B cell (primary cell): ENCODE measurements at regions not wholly inside any gene's neighbourhood (a gene's known extent, or its start where the extent isn't known, plus 50 kb on each side); places are given as distances from the start of the nearest gene placed in this dataset.

Experiments
- ATAC-seq: fragments of 200-7000 bp; cut with Tn5 transposase; one replicate; pipeline ENCODE4 v1.10.0; 2021; ENCODE audit warnings: low read depth, mild to moderate bottlenecking, moderate number of reproducible peaks, moderate library complexity
- CTCF ChIA-PET: fragments of 350-600 bp; sonication (Branson Sonifier 250); formaldehyde crosslinking; loops from one replicate; lab custom pipeline; 2021; ENCODE audit warnings: antibody characterized with exemption, inconsistent platforms; lab: Charles Lee
- POLR2A ChIA-PET: fragments of 350-600 bp; sonication (Branson Sonifier 250); formaldehyde crosslinking; loops from one replicate; lab custom pipeline; 2021; ENCODE audit warnings: antibody characterized with exemption; lab: Charles Lee
- DNase-seq: peaks from one replicate; pipeline ENCODE4 v3.0.0; 2013
- H2AFZ ChIP-seq: 2 replicates; pipeline ENCODE4 v1.6.1; 2012; ENCODE audit warnings: mild to moderate bottlenecking, low read depth, low read length; ENCODE audit not compliant: insufficient read depth, poor library complexity, severe bottlenecking
- H3K27ac ChIP-seq, 2 donors: 1 replicate in 1 of 2; 2 replicates in 1 of 2; pipeline ENCODE4 v1.5.1; 2012 to 2013; ENCODE audit warnings: low read length in 2 of 2, mild to moderate bottlenecking in 2 of 2, moderate library complexity in 1 of 2
- H3K27me3 ChIP-seq, 4 experiments: fragments of 200-600 bp in 1 of 4; sonication (generic) in 1 of 4; replicated peaks in 1 of 4; 1 replicate in 2 of 4; 2 replicates in 2 of 4; pipeline versions ENCODE4 v1.6.1 to v1.7.0; 2013 to 2016; ENCODE audit warnings: low read length in 3 of 4, mild to moderate bottlenecking in 2 of 4, mixed read lengths in 1 of 4, moderate library complexity in 1 of 4; ENCODE audit not compliant: insufficient read depth in 4 of 4, control insufficient read depth in 3 of 4; ENCODE audit errors: control extremely low read depth in 1 of 4
- H3K36me3 ChIP-seq, 2 experiments: replicated peaks in 1 of 2; 1 replicate in 1 of 2; 2 replicates in 1 of 2; pipeline versions ENCODE4 v1.6.1 to v1.7.1; 2013; ENCODE audit warnings: low read length in 1 of 2; ENCODE audit not compliant: insufficient read depth in 2 of 2, control insufficient read depth in 1 of 2; ENCODE audit errors: control extremely low read depth in 1 of 2, extremely low read depth in 1 of 2
- H3K4me1 ChIP-seq, 2 donors: fragments of 200-600 bp in 1 of 2; sonication (generic) in 1 of 2; 1 replicate in 1 of 2; 2 replicates in 1 of 2; pipeline versions ENCODE4 v1.5.1 to v1.6.1; 2013 to 2017; ENCODE audit warnings: low read length in 2 of 2; ENCODE audit not compliant: control insufficient read depth in 2 of 2, insufficient read depth in 2 of 2
- H3K4me2 ChIP-seq: replicated peaks from 2 replicates; pipeline ENCODE3; 2012; ENCODE audit warnings: mild to moderate bottlenecking, low read depth, low read length; ENCODE audit not compliant: poor library complexity, severe bottlenecking
- H3K4me3 ChIP-seq, 5 experiments: fragments of 200-600 bp in 1 of 5; sonication (generic) in 1 of 5; 1 replicate in 3 of 5; 2 replicates in 2 of 5; pipeline versions ENCODE4 v1.5.1 to v1.7.0; 2011 to 2016; ENCODE audit warnings: low read length in 4 of 5, mild to moderate bottlenecking in 4 of 5, low read depth in 2 of 5, control low read depth in 1 of 5, moderate library complexity in 1 of 5; ENCODE audit not compliant: insufficient read depth in 1 of 5; ENCODE audit errors: control extremely low read depth in 1 of 5, extremely low read depth in 1 of 5
- H3K79me2 ChIP-seq: fragments of 200-600 bp; sonication (generic); one replicate; pipeline ENCODE4 v1.6.0; 2016; ENCODE audit warnings: low read length; ENCODE audit not compliant: control insufficient read depth, insufficient read depth
- H3K9ac ChIP-seq: fragments of 200-600 bp; sonication (generic); 2 replicates; pipeline ENCODE4 v1.6.1; 2017; ENCODE audit warnings: mild to moderate bottlenecking, low read length, moderate library complexity
- H3K9me3 ChIP-seq, 3 donors: one replicate each; pipeline versions ENCODE4 v1.6.1 to v1.7.1; 2013; ENCODE audit warnings: low read length in 2 of 3; ENCODE audit not compliant: control insufficient read depth in 2 of 3, insufficient read depth in 1 of 3; ENCODE audit errors: control extremely low read depth in 1 of 3
- H4K20me1 ChIP-seq: 2 replicates; pipeline ENCODE4 v1.6.0; 2012; ENCODE audit warnings: mild to moderate bottlenecking, low read length; ENCODE audit not compliant: insufficient read depth, control insufficient read depth, poor library complexity, severe bottlenecking
- H3K27ac Mint-ChIP-seq: one replicate; pipeline ENCODE4 v1.8.0; 2021; ENCODE audit warnings: mixed read lengths
- H3K27me3 Mint-ChIP-seq: one replicate; pipeline ENCODE4 v1.8.0; 2021; ENCODE audit warnings: mixed read lengths
- H3K4me1 Mint-ChIP-seq: one replicate; pipeline ENCODE4 v1.8.0; 2021; ENCODE audit warnings: mixed read lengths
- H3K4me3 Mint-ChIP-seq: one replicate; pipeline ENCODE4 v1.8.0; 2021; ENCODE audit warnings: mixed read lengths
- H3K9me3 Mint-ChIP-seq: one replicate; pipeline ENCODE4 v1.8.0; 2022; ENCODE audit warnings: mixed read lengths; ENCODE audit not compliant: insufficient read depth
- CTCF ChIP-seq: fragments of 200-600 bp; IDR thresholded peaks from one replicate; pipeline ENCODE4 v1.8.0; 2022; ENCODE audit warnings: antibody characterized with exemption, mild to moderate bottlenecking
- EZH2 ChIP-seq: IDR thresholded peaks from 2 replicates; pipeline ENCODE4 v1.6.1; 2012; ENCODE audit warnings: borderline replicate concordance, low read depth, mild to moderate bottlenecking, moderate library complexity, low read length; ENCODE audit not compliant: insufficient read depth, poor library complexity, severe bottlenecking
- WGBS: methylation state at CpG from one replicate; pipeline ENCODE4 v1.1.5; 2013; ENCODE audit warnings: missing lambda C conversion rate; ENCODE audit not compliant: insufficient coverage; 5-methylcytosine and 5-hydroxymethylcytosine counted together
- intact Hi-C: fragments of 100-400 bp; cut with micrococcal nuclease; formaldehyde crosslinking; loops from one replicate; pipeline ENCODE4 v1.10.0; 2022

GRCh38 chr4:34412233-34412632, 1832.1 kb downstream of the ARAP2 start:
- no peaks in the 10 kb centered on the region for H3K79me2 ChIP-seq
- POLR2A ChIA-PET = no interaction called here
- H3K4me3 Mint-ChIP-seq = no peak overlapping the region
- DNase-seq = no peak
- ATAC-seq = no peak
- CTCF ChIA-PET = no interaction called here
- H3K4me1 ChIP-seq = no peaks in the 10 kb centered on the region
- H3K4me3 ChIP-seq = no peak overlapping the region
- no peaks in the 10 kb centered on the region for H3K4me1 Mint-ChIP-seq
- H3K9ac ChIP-seq = no peak overlapping the region
- peaks cover 0 to 4% (median 2%) of the 10 kb centered on the region in 3 donors for H3K9me3 ChIP-seq
- WGBS = 90% methylated on average over 2 of the region's 2 CpGs
- H3K27ac Mint-ChIP-seq = no peak overlapping the region
- no peaks in the 10 kb centered on the region for H3K36me3 ChIP-seq
- intact Hi-C loops = no loop called here
- no peak for TF ChIP-seq EZH2
- TF ChIP-seq CTCF = no peak
- peaks cover 7% of the 10 kb centered on the region for H3K9me3 Mint-ChIP-seq
- H4K20me1 ChIP-seq = no peaks in the 10 kb centered on the region
- no peak overlapping the region for H2AFZ ChIP-seq
- H3K27ac ChIP-seq = no peak overlapping the region
- no peaks in the 10 kb centered on the region for H3K27me3 Mint-ChIP-seq
- H3K4me2 ChIP-seq = no peak overlapping the region
- no peaks in the 10 kb centered on the region for H3K27me3 ChIP-seq

GRCh38 chr4:34412911-34413310, 1831.4 kb downstream of the ARAP2 start:
- no peak overlapping the region for H3K4me3 Mint-ChIP-seq
- POLR2A ChIA-PET = no interaction called here

More at GRCh38 chr4:34412911-34413310, 1831.4 kb downstream of the ARAP2 start:
- H3K9me3 ChIP-seq = peaks cover 0 to 4% (median 2%) of the 10 kb centered on the region in 3 donors
- H3K36me3 ChIP-seq = no peaks in the 10 kb centered on the region
- no peaks in the 10 kb centered on the region for H3K79me2 ChIP-seq
- Mint-ChIP-seq H3K4me1 (no peaks in the 10 kb centered on the region), H3K9me3 (peaks cover 7% of the 10 kb centered on the region), H3K27ac (no peak overlapping the region), H3K27me3 (no peaks in the 10 kb centered on the region)
- intact Hi-C loops = no loop called here
- no peak for ATAC-seq
- H3K4me3 ChIP-seq = no peak overlapping the region
- no peak overlapping the region for H3K9ac ChIP-seq
- H3K27me3 ChIP-seq = no peaks in the 10 kb centered on the region
- no peak for TF ChIP-seq CTCF
- TF ChIP-seq EZH2 = no peak
- CTCF ChIA-PET = no interaction called here
- H3K4me2 ChIP-seq = no peak overlapping the region
- no peak overlapping the region for H3K27ac ChIP-seq
- no peak for DNase-seq
- H3K4me1 ChIP-seq = no peaks in the 10 kb centered on the region
- WGBS = 90% methylated on average over 2 of the region's 2 CpGs
- no peak overlapping the region for H2AFZ ChIP-seq
- no peaks in the 10 kb centered on the region for H4K20me1 ChIP-seq
